H1 (cell line): ENCODE measurements at regions not wholly inside any gene's neighbourhood (a gene's known extent, or its start where the extent isn't known, plus 50 kb on each side); places are given as distances from the start of the nearest gene placed in this dataset.

Experiments used
- BACH1 ChIP-seq: IDR thresholded peaks from 2 replicates; pipeline ENCODE4 v1.6.1; 2012; ENCODE audit warnings: low read length, improper control_type of control experiment
- BRCA1 ChIP-seq: IDR thresholded peaks from 2 replicates; pipeline ENCODE4 v1.6.1; 2012; ENCODE audit warnings: low read depth, low read length, improper control_type of control experiment
- CHD7 ChIP-seq: fragments of 300-600 bp; sonication (generic); IDR thresholded peaks from 2 replicates; pipeline ENCODE4 v1.7.1; 2012; ENCODE audit warnings: low read length, moderate library complexity, mild to moderate bottlenecking, inconsistent platforms; ENCODE audit not compliant: insufficient replicate concordance

GRCh38 chr2:18924886-18925285 is 335.5 kb upstream of the NT5C1B start (continued):
- TF ChIP-seq BACH1 = no peak
- TF ChIP-seq CHD7 = no peak
- TF ChIP-seq BRCA1 = no peak
